ENCODE measurements at regions not wholly inside any gene's neighbourhood (a gene's known extent, or its start where the extent isn't known, plus 50 kb on each side); places are given as distances from the start of the nearest gene placed in this dataset.
"Not testable (repeated sequence)": the region's sequence is repeated elsewhere in the genome, so short reads cannot be mapped to it uniquely, and the experiment has no call there.

GRCh38 chr2:48089644-48090043 is 183.3 kb upstream of the FBXO11 start:
- 0 out of 2 replicates have a peak, but pooled peaks cover 2% of the 10 kb centered on the region for H3K9me3 ChIP-seq (ENCODE audit: insufficient read depth, low read depth, low read length)
- H4K20me1 ChIP-seq (ENCODE audit: insufficient read depth, low read length, poor library complexity, severe bottlenecking), result no peaks in the 10 kb centered on the region
- H3K4me3 ChIP-seq (ENCODE audit: low read length, poor library complexity, severe bottlenecking), result no peak overlapping the region

GRCh38 chr2:48092846-48093803 is 186.8 kb upstream of the FBXO11 start:
- H2AFZ ChIP-seq (ENCODE audit: low read length), result no peak overlapping the region
- no peaks in the 10 kb centered on the region for H3K79me2 ChIP-seq (ENCODE audit: insufficient read depth, low read length)

More at GRCh38 chr2:48089644-48090043, 183.3 kb upstream of the FBXO11 start:
- Histone ChIP-seq H2AFZ (ENCODE audit: low read length) (no peak overlapping the region), H3K9ac (ENCODE audit: low read depth, low read length, poor library complexity, severe bottlenecking) (no peak overlapping the region), H3K36me3 (ENCODE audit: insufficient read depth, low read length) (no peaks in the 10 kb centered on the region), H3F3A (ENCODE audit: low read depth) (no peaks in the 10 kb centered on the region), H3K4me1 (ENCODE audit: insufficient read depth, low read length, poor library complexity, severe bottlenecking) (no peaks in the 10 kb centered on the region), H3K9me2 (replicated peaks; ENCODE audit: low read depth, low read length) (no peaks in the 10 kb centered on the region), H3K27me3 (ENCODE audit: insufficient read depth, low read length, poor library complexity, severe bottlenecking) (no peaks in the 10 kb centered on the region), H3K79me2 (ENCODE audit: insufficient read depth, low read length) (no peaks in the 10 kb centered on the region), H3K4me2 (ENCODE audit: low read depth, low read length, poor library complexity, severe bottlenecking) (no peak overlapping the region)
- TF ChIP-seq EZH2phosphoT487 (IDR thresholded peaks at IDR 0.05; ENCODE audit: borderline replicate concordance) (no peak), CTCF (conservative IDR thresholded peaks at IDR 0.05; ENCODE audit: low read length) (no peak)

GRCh38 chr2:48096765-48097164 is 190.5 kb upstream of the FBXO11 start:
- not testable (repeated sequence) for H3K79me2 ChIP-seq (ENCODE audit: insufficient read depth, low read length); H3K4me1 ChIP-seq (ENCODE audit: insufficient read depth, low read length, poor library complexity, severe bottlenecking); H3K9me3 ChIP-seq (ENCODE audit: insufficient read depth, low read depth, low read length); H3K36me3 ChIP-seq (ENCODE audit: insufficient read depth, low read length); H3K4me2 ChIP-seq (ENCODE audit: low read depth, low read length, poor library complexity, severe bottlenecking); H3K9ac ChIP-seq (ENCODE audit: low read depth, low read length, poor library complexity, severe bottlenecking); H3F3A ChIP-seq (ENCODE audit: low read depth); H2AFZ ChIP-seq (ENCODE audit: low read length); H3K27me3 ChIP-seq (ENCODE audit: insufficient read depth, low read length, poor library complexity, severe bottlenecking); H4K20me1 ChIP-seq (ENCODE audit: insufficient read depth, low read length, poor library complexity, severe bottlenecking); H3K4me3 ChIP-seq (ENCODE audit: low read length, poor library complexity, severe bottlenecking); H3K9me2 ChIP-seq (replicated peaks; ENCODE audit: low read depth, low read length)

More at GRCh38 chr2:48092846-48093803, 186.8 kb upstream of the FBXO11 start:
- Histone ChIP-seq H3F3A (ENCODE audit: low read depth) (no peaks in the 10 kb centered on the region), H3K9ac (ENCODE audit: low read depth, low read length, poor library complexity, severe bottlenecking) (no peak overlapping the region), H3K36me3 (ENCODE audit: insufficient read depth, low read length) (no peaks in the 10 kb centered on the region), H3K27me3 (ENCODE audit: insufficient read depth, low read length, poor library complexity, severe bottlenecking) (no peaks in the 10 kb centered on the region), H3K4me1 (ENCODE audit: insufficient read depth, low read length, poor library complexity, severe bottlenecking) (no peaks in the 10 kb centered on the region), H4K20me1 (ENCODE audit: insufficient read depth, low read length, poor library complexity, severe bottlenecking) (no peaks in the 10 kb centered on the region), H3K4me3 (ENCODE audit: low read length, poor library complexity, severe bottlenecking) (no peak overlapping the region), H3K4me2 (ENCODE audit: low read depth, low read length, poor library complexity, severe bottlenecking) (no peak overlapping the region), H3K9me2 (replicated peaks; ENCODE audit: low read depth, low read length) (no peaks in the 10 kb centered on the region), H3K9me3 (ENCODE audit: insufficient read depth, low read depth, low read length) (no peaks in the 10 kb centered on the region)
- no peak for TF ChIP-seq EZH2phosphoT487 (IDR thresholded peaks at IDR 0.05; ENCODE audit: borderline replicate concordance)
- TF ChIP-seq CTCF (conservative IDR thresholded peaks at IDR 0.05; ENCODE audit: low read length), result no peak
